Mucosa of descending colon (tissue), 3 donors: ENCODE measurements at regions not wholly inside any gene's neighbourhood (a gene's known extent, or its start where the extent isn't known, plus 50 kb on each side); places are given as distances from the start of the nearest gene placed in this dataset.
A peak's percentile ranks its signal among the peaks of the same experiment; 100 is the strongest.

Experiments
- ATAC-seq: fragments of 200-7000 bp; cut with Tn5 transposase; one replicate; pipeline ENCODE4 v1.9.1; 2020; ENCODE audit warnings: mild to moderate bottlenecking, moderate library complexity
- DNase-seq, 3 donors: peaks; one replicate each; pipeline ENCODE4 v3.0.0-alpha.2; 2020
- H3K36me3 ChIP-seq: fragments of 200-600 bp; one replicate; pipeline ENCODE4 v1.8.0; 2021; ENCODE audit warnings: low read depth, mild to moderate bottlenecking
- H3K4me1 ChIP-seq: fragments of 200-600 bp; one replicate; pipeline ENCODE4 v1.8.0; 2021; ENCODE audit warnings: low read depth, mild to moderate bottlenecking
- H3K4me3 ChIP-seq: fragments of 200-600 bp; one replicate; pipeline ENCODE4 v1.8.0; 2021; ENCODE audit warnings: mild to moderate bottlenecking
- H3K9me3 ChIP-seq: fragments of 200-600 bp; one replicate; pipeline ENCODE4 v1.8.0; 2021; ENCODE audit warnings: mild to moderate bottlenecking
- intact Hi-C, 2 donors: fragments of 100-400 bp; cut with DNase I in 1 of 2; cut with micrococcal nuclease in 1 of 2; formaldehyde crosslinking; loops; one replicate each; pipeline versions ENCODE4 v1.11.0 to v1.11.1; 2022; cut with DNase I, micrococcal nuclease
- TF ChIP-seq, protein P1 (sequence below): fragments of 200-600 bp; IDR thresholded peaks from one replicate; pipeline ENCODE4 v1.8.0; 2022; ENCODE audit warnings: antibody characterized with exemption, mild to moderate bottlenecking
- donor health status: DM: no; HTN: no; CAD: no; lungs with moderate emphysema.
- donor health status: DM: no; HTN: no; CAD: no.
- donor health status: DM: no; HTN: yes; CAD: no.

DNA sequence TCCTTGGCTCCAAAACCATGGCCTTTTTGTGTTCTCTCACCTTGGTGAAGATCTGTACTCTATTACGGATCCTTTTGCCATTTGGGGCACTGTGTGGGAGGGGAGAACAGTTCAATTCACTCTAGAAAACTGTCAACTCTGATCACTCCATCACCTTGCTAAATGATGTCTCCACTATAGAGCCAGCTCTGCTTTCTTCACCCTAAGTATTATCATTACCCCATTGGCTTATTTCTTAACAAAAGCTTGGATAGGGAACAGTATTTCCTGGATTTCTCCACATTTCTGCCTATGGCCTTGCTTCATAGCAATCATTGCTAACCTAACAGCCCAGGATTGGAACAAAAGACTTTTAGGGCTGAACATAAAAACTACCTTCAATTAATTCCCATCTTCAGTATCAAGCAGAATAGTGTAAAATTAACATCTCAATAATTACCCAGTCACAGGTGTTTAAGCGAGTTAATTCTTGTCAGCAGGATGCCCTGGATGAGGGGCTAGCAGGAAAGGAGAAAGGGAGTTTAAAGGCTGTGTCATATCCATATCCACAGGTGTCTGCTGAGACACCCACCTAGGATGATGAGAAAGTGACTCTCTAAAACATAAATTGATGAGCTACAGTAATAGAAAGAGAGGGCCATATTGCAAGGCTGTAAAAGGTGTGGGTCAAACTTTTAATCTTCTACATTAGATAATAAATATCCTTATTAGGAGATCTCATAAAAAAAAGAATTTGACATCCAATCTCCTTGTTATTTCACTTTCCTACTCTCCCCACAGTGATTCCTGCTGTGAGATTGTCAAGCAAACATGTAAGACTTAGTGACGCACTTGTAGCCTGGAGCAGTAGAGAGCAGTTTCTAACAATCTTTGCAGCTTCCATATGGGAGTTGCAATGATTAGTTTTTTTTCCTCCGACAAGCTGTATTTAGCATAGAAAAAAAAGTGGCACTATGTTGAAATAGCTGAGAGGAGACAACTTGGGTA, 589.5 kb upstream of the NXPH2 start:
- DNase-seq (no peak), ATAC-seq (no peak)
- TF ChIP-seq, protein P1, sequence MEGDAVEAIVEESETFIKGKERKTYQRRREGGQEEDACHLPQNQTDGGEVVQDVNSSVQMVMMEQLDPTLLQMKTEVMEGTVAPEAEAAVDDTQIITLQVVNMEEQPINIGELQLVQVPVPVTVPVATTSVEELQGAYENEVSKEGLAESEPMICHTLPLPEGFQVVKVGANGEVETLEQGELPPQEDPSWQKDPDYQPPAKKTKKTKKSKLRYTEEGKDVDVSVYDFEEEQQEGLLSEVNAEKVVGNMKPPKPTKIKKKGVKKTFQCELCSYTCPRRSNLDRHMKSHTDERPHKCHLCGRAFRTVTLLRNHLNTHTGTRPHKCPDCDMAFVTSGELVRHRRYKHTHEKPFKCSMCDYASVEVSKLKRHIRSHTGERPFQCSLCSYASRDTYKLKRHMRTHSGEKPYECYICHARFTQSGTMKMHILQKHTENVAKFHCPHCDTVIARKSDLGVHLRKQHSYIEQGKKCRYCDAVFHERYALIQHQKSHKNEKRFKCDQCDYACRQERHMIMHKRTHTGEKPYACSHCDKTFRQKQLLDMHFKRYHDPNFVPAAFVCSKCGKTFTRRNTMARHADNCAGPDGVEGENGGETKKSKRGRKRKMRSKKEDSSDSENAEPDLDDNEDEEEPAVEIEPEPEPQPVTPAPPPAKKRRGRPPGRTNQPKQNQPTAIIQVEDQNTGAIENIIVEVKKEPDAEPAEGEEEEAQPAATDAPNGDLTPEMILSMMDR: no peak

DNA sequence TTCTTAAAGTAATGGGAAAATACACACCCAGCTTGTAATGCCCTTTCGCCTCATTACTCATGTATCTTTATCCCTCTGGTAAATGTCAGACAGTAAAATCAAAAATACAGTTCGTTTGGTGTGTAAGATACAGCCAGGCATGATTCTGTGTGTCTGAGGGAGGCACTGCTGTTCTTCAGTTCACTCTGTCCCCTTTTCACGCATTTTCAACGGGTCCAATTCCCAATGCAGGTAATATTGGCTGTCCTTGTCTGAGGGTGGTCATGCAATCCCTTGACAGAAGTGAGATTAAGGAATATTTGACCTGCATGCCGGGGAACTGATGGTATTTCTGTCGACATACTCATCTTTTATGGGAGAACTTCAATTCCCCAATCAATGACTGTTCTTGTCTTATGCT, 587.2 kb upstream of the NXPH2 start:
- Histone ChIP-seq H3K4me1 (no peaks in the 10 kb centered on the region), H3K4me3 (no peak overlapping the region), H3K9me3 (no peaks in the 10 kb centered on the region), H3K36me3 (no peaks in the 10 kb centered on the region)
- ATAC-seq (no peak), DNase-seq (no peak)
- TF ChIP-seq, protein P1: no peak
- intact Hi-C loops: no loop called here

More for the DNA sequence above, 589.5 kb upstream of the NXPH2 start:
- intact Hi-C loops: no loop called here
- Histone ChIP-seq H3K36me3 (no peaks in the 10 kb centered on the region), H3K4me3 (no peak overlapping the region), H3K9me3 (no peaks in the 10 kb centered on the region), H3K4me1 (no peaks in the 10 kb centered on the region)

DNA sequence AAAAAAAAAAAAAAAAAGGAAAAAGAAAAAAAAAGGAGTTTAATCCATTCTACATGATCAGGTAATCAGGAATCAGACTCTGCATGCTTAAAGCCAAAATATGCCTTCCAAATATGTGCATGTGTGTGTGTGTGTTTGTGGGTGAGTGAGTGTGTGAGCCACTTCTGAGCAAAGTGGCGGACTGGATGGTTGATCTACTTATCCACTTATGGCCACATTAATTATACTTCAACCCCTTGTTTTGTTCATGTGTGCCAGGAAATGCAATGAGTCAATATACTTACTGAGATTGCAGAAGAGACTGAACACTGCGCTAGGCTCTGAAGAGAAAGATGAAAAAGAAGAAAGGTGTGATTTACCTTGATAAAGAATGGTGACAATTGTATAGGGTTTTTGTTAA, 586.5 kb upstream of the NXPH2 start:
- no peak for ATAC-seq
- Histone ChIP-seq H3K36me3 (no peaks in the 10 kb centered on the region), H3K9me3 (no peaks in the 10 kb centered on the region), H3K4me1 (no peaks in the 10 kb centered on the region), H3K4me3 (no peak overlapping the region)
- intact Hi-C loops: no loop called here
- no peak for DNase-seq
- TF ChIP-seq, protein P1: no peak

DNA sequence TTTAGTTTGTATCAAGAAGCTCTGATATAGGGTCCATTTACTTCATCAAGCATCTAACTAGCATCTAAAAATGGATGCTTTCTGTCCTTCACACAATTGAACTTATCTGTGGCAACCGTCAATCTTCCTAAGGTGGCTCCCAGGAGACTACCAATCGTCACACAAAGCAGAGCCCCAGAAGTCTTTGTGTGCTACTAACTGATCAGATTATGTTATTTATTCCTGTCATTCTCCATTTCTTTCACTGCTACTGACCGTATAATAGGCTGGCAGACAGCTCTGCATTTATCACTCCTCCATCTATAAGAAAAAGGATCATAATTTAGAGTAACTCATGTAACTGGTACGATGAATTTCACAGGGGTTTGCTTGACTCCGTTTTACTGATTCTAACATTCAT, 585.0 kb upstream of the NXPH2 start:
- TF ChIP-seq, protein P1: no peak
- peaks cover 5% of the 10 kb centered on the region for H3K4me1 ChIP-seq
- DNase-seq: no peak
- H3K4me3 ChIP-seq: no peak overlapping the region
- H3K9me3 ChIP-seq: no peaks in the 10 kb centered on the region
- ATAC-seq: no peak
- intact Hi-C loops: no loop called here
- no peaks in the 10 kb centered on the region for H3K36me3 ChIP-seq

DNA sequence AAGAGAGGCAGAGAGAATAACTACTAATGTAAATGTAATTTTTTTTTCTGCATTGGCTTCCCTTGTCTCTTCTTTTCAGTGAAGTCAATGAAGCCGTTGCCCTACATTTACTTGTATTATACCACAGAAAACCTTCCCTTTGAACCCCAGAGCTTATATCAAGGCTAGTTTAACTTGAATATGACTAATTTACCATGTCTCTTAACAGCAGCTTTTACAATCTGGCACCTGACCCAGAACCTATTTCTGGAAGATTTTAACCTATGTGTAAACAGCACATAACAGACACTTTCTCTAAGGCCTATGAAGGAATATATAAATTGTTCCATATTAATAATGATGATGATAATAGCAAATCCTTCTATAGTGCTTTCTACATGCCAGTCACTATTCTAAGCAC, 580.5 kb upstream of the NXPH2 start:
- Histone ChIP-seq H3K36me3 (no peaks in the 10 kb centered on the region), H3K4me1 (peaks cover 8% of the 10 kb centered on the region), H3K9me3 (no peaks in the 10 kb centered on the region), H3K4me3 (no peak overlapping the region)
- TF ChIP-seq, protein P1: no peak
- intact Hi-C loops: no loop called here
- DNase-seq: peak in 1 of 3 donors; percentile 57
- ATAC-seq: peak; percentile 84
